Colonic mucosa (tissue), 4 donors: ENCODE measurements at regions not wholly inside any gene's neighbourhood (a gene's known extent, or its start where the extent isn't known, plus 50 kb on each side); places are given as distances from the start of the nearest gene placed in this dataset.

ENCODE experiments used
- DNase-seq: peaks from one replicate; pipeline ENCODE4 v3.0.0-alpha.2; 2020
- H3K27ac ChIP-seq: fragments of 200-600 bp; one replicate; pipeline ENCODE4 v1.8.0; 2021
- H3K27me3 ChIP-seq: fragments of 200-600 bp; one replicate; pipeline ENCODE4 v1.8.0; 2021
- H3K36me3 ChIP-seq: fragments of 200-600 bp; one replicate; pipeline ENCODE4 v1.8.0; 2021
- H3K4me1 ChIP-seq: fragments of 200-600 bp; one replicate; pipeline ENCODE4 v1.8.0; 2021; ENCODE audit warnings: mild to moderate bottlenecking
- H3K4me3 ChIP-seq: fragments of 200-600 bp; one replicate; pipeline ENCODE4 v1.8.0; 2021
- H3K9ac ChIP-seq, 2 donors: one replicate each; pipeline ENCODE4 v1.7.0; 2013; ENCODE audit warnings: control low read depth in 2 of 2, low read depth in 2 of 2, low read length in 2 of 2
- H3K9me3 ChIP-seq: fragments of 200-600 bp; one replicate; pipeline ENCODE4 v1.8.0; 2021
- CTCF ChIP-seq: fragments of 200-600 bp; IDR thresholded peaks from one replicate; pipeline ENCODE4 v1.8.0; 2022; ENCODE audit warnings: antibody characterized with exemption, mild to moderate bottlenecking
- intact Hi-C: fragments of 100-400 bp; cut with DNase I; formaldehyde crosslinking; loops from one replicate; pipeline ENCODE4 v1.14.1; 2022
- donor health status: healthy.
- donor health status: DM: no; HTN: no; CAD: no.
- donor health status: DM: no; HTN: no; CAD: no.

GRCh38 chr10:131695496-131696165, 205.2 kb upstream of the PPP2R2D start:
- intact Hi-C loops: no loop called here
- Histone ChIP-seq H3K4me3 (no peak overlapping the region), H3K27ac (no peak overlapping the region), H3K36me3 (no peaks in the 10 kb centered on the region), H3K4me1 (no peaks in the 10 kb centered on the region), H3K9ac (no peak overlapping the region), H3K27me3 (no peaks in the 10 kb centered on the region), H3K9me3 (no peaks in the 10 kb centered on the region)
- no peak for DNase-seq
- no peak for TF ChIP-seq CTCF

- TF ChIP-seq CTCF: no peak
- Histone ChIP-seq H3K9me3 (no peaks in the 10 kb centered on the region), H3K27ac (no peak overlapping the region), H3K4me3 (no peak overlapping the region), H3K36me3 (no peaks in the 10 kb centered on the region), H3K9ac (no peak overlapping the region), H3K4me1 (no peaks in the 10 kb centered on the region), H3K27me3 (no peaks in the 10 kb centered on the region)
- intact Hi-C loops: no loop called here
- no peak for DNase-seq
Observed at GRCh38 chr10:131697476-131698128, 203.2 kb upstream of the PPP2R2D start.

- intact Hi-C loops: no loop called here
- no peaks in the 10 kb centered on the region for H3K4me1 ChIP-seq
- no peaks in the 10 kb centered on the region for H3K36me3 ChIP-seq
- no peaks in the 10 kb centered on the region for H3K27me3 ChIP-seq
- DNase-seq: no peak
- TF ChIP-seq CTCF: no peak
- no peaks in the 10 kb centered on the region for H3K9me3 ChIP-seq
- no peak overlapping the region for H3K27ac ChIP-seq
- H3K9ac ChIP-seq: no peak overlapping the region
- no peak overlapping the region for H3K4me3 ChIP-seq
Observed at GRCh38 chr10:131698232-131698631, 202.6 kb upstream of the PPP2R2D start.

- DNase-seq: no peak
- H3K4me1 ChIP-seq: no peaks in the 10 kb centered on the region
Observed at GRCh38 chr10:131698986-131699385, 201.8 kb upstream of the PPP2R2D start.

GRCh38 chr10:131700032-131700431, 200.8 kb upstream of the PPP2R2D start:
- H3K4me1 ChIP-seq: no peaks in the 10 kb centered on the region
- no peak overlapping the region for H3K9ac ChIP-seq
- no peak overlapping the region for H3K27ac ChIP-seq
- H3K4me3 ChIP-seq: no peak overlapping the region
- DNase-seq: no peak
- TF ChIP-seq CTCF: no peak
- H3K27me3 ChIP-seq: no peaks in the 10 kb centered on the region
- H3K9me3 ChIP-seq: no peaks in the 10 kb centered on the region
- H3K36me3 ChIP-seq: no peaks in the 10 kb centered on the region
- intact Hi-C loops: no loop called here

More at GRCh38 chr10:131698986-131699385, 201.8 kb upstream of the PPP2R2D start:
- Histone ChIP-seq H3K9me3 (no peaks in the 10 kb centered on the region), H3K36me3 (no peaks in the 10 kb centered on the region), H3K27me3 (no peaks in the 10 kb centered on the region), H3K27ac (no peak overlapping the region), H3K4me3 (no peak overlapping the region), H3K9ac (no peak overlapping the region)
- intact Hi-C loops: no loop called here
- no peak for TF ChIP-seq CTCF
